GM21786 (cell line): ENCODE measurements at regions not wholly inside any gene's neighbourhood (a gene's known extent, or its start where the extent isn't known, plus 50 kb on each side); places are given as distances from the start of the nearest gene placed in this dataset.
"Not testable (repeated sequence)": the region's sequence is repeated elsewhere in the genome, so short reads cannot be mapped to it uniquely, and the experiment has no call there.

Source experiments
- ATAC-seq: cut with Tn5 transposase; IDR thresholded peaks from one replicate; pipeline ENCODE4 v1.9.1; 2021; ENCODE audit not compliant: unreplicated experiment

- ATAC-seq = not testable (repeated sequence)
These were observed 121.3 kb upstream of the NIPA1 start for GRCh38 chr15:22665059-22665702.

GRCh38 chr15:22665711-22666110 lies 120.7 kb upstream of the NIPA1 start:
- ATAC-seq = not testable (repeated sequence)

- not testable (repeated sequence) for ATAC-seq
These were observed 101.7 kb upstream of the NIPA1 start for GRCh38 chr15:22684786-22685185.

- not testable (repeated sequence) for ATAC-seq
These were observed 86.6 kb upstream of the NIPA1 start for GRCh38 chr15:22699881-22700280.

- not testable (repeated sequence) for ATAC-seq
These were observed 75.6 kb upstream of the NIPA1 start for GRCh38 chr15:22710831-22711341.

- not testable (repeated sequence) for ATAC-seq
These were observed 72.5 kb upstream of the NIPA1 start for GRCh38 chr15:22713933-22714332.

GRCh38 chr15:22714358-22715132 lies 71.9 kb upstream of the NIPA1 start:
- ATAC-seq = not testable (repeated sequence)

GRCh38 chr15:22715133-22715845 lies 71.2 kb upstream of the NIPA1 start:
- ATAC-seq = not testable (repeated sequence)

- not testable (repeated sequence) for ATAC-seq
These were observed 66.5 kb upstream of the NIPA1 start for GRCh38 chr15:22719980-22720379.

GRCh38 chr15:22726104-22726503 lies 60.3 kb upstream of the NIPA1 start:
- ATAC-seq = not testable (repeated sequence)

- ATAC-seq = not testable (repeated sequence)
These were observed 51.4 kb upstream of the NIPA1 start for GRCh38 chr15:22735067-22735466.

- no peak for ATAC-seq
These were observed 50.7 kb upstream of the NIPA1 start for GRCh38 chr15:22735781-22736180.

GRCh38 chr15:22736200-22736599 lies 50.2 kb upstream of the NIPA1 start:
- not testable (repeated sequence) for ATAC-seq
